ENCODE measurements at regions not wholly inside any gene's neighbourhood (a gene's known extent, or its start where the extent isn't known, plus 50 kb on each side); places are given as distances from the start of the nearest gene placed in this dataset.

- TF ChIP-seq CTCF (IDR thresholded peaks at IDR 0.05 in 8 of 11, conservative IDR thresholded peaks at IDR 0.05 in 3 of 11) (no peak), POLR2A (IDR thresholded peaks at IDR 0.05) (no peak)
These were observed 279.4 kb downstream of the EIPR1 start for GRCh38 chr2:3098231-3098630.

All from spleen (tissue), 7 donors.